Neutrophil (primary cell): ENCODE measurements at regions not wholly inside any gene's neighbourhood (a gene's known extent, or its start where the extent isn't known, plus 50 kb on each side); places are given as distances from the start of the nearest gene placed in this dataset.

Experiments
- H3K27ac ChIP-seq: fragments of 200-600 bp; sonication (generic); 2 replicates; pipeline ENCODE4 v1.5.1; 2016; ENCODE audit warnings: mild to moderate bottlenecking, moderate library complexity
- H3K27me3 ChIP-seq: fragments of 200-600 bp; sonication (generic); 2 replicates; pipeline ENCODE4 v1.6.0; 2016; ENCODE audit warnings: mild to moderate bottlenecking
- H3K36me3 ChIP-seq: fragments of 200-600 bp; sonication (generic); 2 replicates; pipeline ENCODE4 v1.5.1; 2017
- H3K4me1 ChIP-seq, 2 experiments: fragments of 200-600 bp in 1 of 2; sonication (generic) in 1 of 2; 1 replicate in 1 of 2; 2 replicates in 1 of 2; pipeline versions ENCODE4 v1.5.1 to v1.6.1; 2013 to 2016; ENCODE audit warnings: low read depth in 1 of 2, low read length in 1 of 2, mild to moderate bottlenecking in 1 of 2, moderate library complexity in 1 of 2; ENCODE audit not compliant: control insufficient read depth in 1 of 2, insufficient read depth in 1 of 2
- H3K4me3 ChIP-seq, 2 experiments: fragments of 200-600 bp in 1 of 2; sonication (generic) in 1 of 2; 1 replicate in 1 of 2; 2 replicates in 1 of 2; pipeline ENCODE4 v1.5.1; 2013 to 2016; ENCODE audit warnings: low read depth in 1 of 2, low read length in 1 of 2, mild to moderate bottlenecking in 1 of 2, moderate library complexity in 1 of 2
- H3K9me3 ChIP-seq: fragments of 200-600 bp; sonication (generic); 2 replicates; pipeline ENCODE4 v1.5.1; 2016
- TF ChIP-seq, protein P1 (sequence below): fragments of 200-600 bp; sonication (generic); IDR thresholded peaks from 2 replicates; pipeline ENCODE4 v1.5.1; 2016; ENCODE audit warnings: antibody characterized with exemption

DNA sequence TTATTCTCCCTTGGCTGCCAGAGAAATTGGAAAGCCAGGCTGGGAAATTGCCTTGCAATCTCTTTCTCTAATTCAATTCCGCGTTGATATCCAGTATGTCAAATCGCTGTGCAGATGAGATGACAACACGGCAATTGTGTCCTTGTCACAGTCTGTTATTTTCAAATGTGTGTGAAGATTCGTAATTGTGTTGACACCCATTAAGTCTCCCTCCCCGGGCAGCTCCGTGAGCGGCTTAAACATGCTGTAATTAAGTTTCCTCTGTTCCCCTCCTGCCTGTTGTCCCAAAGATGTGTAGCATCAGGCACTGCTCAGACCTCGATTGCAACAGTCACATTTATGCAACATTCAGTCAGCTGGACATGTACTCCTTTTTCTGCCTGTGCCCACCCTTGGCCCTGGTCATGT, 209.5 kb downstream of the LPIN1 start:
- Histone ChIP-seq H3K36me3 (no peaks in the 10 kb centered on the region), H3K27ac (no peak overlapping the region), H3K4me3 (no peak overlapping the region), H3K9me3 (no peaks in the 10 kb centered on the region), H3K27me3 (peaks cover 4% of the 10 kb centered on the region), H3K4me1 (peaks cover 0 to 3% of the 10 kb centered on the region in 2 experiments)
- TF ChIP-seq, protein P1, sequence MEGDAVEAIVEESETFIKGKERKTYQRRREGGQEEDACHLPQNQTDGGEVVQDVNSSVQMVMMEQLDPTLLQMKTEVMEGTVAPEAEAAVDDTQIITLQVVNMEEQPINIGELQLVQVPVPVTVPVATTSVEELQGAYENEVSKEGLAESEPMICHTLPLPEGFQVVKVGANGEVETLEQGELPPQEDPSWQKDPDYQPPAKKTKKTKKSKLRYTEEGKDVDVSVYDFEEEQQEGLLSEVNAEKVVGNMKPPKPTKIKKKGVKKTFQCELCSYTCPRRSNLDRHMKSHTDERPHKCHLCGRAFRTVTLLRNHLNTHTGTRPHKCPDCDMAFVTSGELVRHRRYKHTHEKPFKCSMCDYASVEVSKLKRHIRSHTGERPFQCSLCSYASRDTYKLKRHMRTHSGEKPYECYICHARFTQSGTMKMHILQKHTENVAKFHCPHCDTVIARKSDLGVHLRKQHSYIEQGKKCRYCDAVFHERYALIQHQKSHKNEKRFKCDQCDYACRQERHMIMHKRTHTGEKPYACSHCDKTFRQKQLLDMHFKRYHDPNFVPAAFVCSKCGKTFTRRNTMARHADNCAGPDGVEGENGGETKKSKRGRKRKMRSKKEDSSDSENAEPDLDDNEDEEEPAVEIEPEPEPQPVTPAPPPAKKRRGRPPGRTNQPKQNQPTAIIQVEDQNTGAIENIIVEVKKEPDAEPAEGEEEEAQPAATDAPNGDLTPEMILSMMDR = no peak

DNA sequence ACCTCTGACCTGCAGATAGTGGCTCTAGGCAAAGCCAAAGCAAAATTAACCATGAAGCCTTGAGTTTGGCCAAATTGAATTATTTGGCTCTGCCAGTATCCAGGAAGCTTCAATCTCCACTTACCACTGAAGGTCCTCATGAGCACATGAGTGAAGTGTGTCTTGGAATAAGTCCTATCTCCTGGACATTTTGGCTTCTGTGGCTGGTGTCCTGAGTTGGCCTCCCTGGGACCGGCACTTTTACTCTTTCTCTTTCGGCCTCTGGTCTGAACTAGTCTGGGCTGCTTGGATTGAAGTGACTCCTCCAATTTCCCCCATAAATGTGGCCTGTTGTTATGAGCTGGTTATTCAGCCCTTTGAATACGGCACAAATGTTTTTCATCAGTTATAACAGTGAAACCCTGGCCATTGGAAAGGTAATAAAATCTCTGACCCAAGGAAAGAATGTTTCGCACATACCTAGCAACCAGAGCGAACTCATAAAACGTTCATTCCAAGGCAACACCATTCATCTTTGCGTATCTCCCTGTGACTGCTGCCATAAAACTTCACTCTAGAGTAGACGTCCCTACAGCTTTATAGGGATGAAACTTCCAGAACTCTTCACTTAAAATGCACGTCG, 216.4 kb downstream of the LPIN1 start:
- Histone ChIP-seq H3K4me3 (no peak overlapping the region), H3K27me3 (no peaks in the 10 kb centered on the region), H3K36me3 (no peaks in the 10 kb centered on the region), H3K27ac (no peak overlapping the region), H3K9me3 (no peaks in the 10 kb centered on the region), H3K4me1 (no peaks in the 10 kb centered on the region)
- TF ChIP-seq, protein P1 = no peak

DNA sequence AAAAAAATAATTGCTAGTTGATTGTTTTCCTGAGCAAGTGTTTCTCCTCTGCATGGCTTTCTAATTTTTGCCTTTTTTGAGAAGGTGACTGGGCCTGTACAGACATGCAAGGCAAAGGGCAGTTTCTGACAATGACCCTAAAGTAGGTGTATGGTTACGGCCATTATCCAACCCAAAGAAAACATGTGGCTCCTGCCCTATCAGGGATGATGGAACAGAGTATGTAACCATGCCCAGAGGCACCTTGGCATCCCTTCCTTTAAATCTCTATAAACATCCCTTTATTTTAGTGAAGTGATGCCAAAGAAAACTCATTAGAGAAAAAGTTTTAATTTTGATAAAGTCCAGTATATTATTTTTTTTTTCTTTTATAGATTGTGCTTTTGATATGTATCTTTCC, 217.5 kb downstream of the LPIN1 start:
- TF ChIP-seq, protein P1 = no peak
- Histone ChIP-seq H3K27me3 (no peaks in the 10 kb centered on the region), H3K4me3 (no peak overlapping the region), H3K36me3 (no peaks in the 10 kb centered on the region), H3K9me3 (no peaks in the 10 kb centered on the region), H3K27ac (no peak overlapping the region), H3K4me1 (no peaks in the 10 kb centered on the region)

DNA sequence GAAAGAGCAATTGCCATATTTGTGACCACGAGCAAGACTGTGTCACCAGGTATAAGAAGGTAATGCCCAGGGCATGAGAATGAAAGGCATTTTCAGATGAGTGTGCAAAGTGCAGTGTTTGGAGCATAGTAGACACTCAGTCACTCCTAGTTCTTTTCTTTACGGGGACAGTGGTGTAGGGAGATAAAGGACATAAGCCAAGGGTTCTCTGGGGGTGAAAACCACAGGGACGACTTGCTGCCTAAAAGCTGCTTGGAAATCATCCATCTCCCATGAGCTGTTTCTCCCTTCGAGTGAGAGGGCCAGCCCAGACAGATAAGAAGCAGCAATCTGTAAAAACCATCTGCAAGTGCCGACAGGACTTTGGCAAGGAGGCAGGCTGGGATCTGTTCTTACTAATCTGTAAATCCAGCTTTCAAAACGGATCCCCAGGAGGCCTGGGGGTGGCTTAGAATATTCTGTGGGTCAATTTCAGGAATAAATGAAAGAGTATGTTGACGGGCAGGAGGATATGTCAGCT, 221.6 kb downstream of the LPIN1 start:
- no peaks in the 10 kb centered on the region for H3K4me1 ChIP-seq
- no peaks in the 10 kb centered on the region for H3K27me3 ChIP-seq
- H3K9me3 ChIP-seq = no peaks in the 10 kb centered on the region
- no peak overlapping the region for H3K4me3 ChIP-seq
- TF ChIP-seq, protein P1 = no peak
- H3K36me3 ChIP-seq = no peaks in the 10 kb centered on the region
- H3K27ac ChIP-seq = no peak overlapping the region

DNA sequence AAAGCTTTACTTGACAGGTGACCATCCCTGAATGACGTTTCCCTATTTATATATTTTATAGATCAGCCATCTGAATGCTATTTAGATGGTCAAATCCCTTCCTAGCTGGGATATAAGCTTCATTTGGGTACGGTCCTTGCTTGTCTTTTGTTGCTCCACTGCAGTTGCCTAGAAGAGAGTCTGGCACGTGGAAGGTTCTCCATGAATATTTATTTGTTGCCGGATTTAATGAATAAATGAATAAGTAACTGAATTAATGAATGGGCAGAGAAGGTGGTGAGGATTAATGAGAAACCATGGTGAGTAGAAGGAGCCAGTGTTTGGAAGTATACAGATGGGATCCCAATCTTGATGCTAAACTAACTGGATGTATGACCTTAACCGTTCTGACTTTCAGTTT, 222.1 kb downstream of the LPIN1 start:
- TF ChIP-seq, protein P1 = no peak
- Histone ChIP-seq H3K4me3 (no peak overlapping the region), H3K27me3 (no peaks in the 10 kb centered on the region), H3K9me3 (no peaks in the 10 kb centered on the region), H3K27ac (no peak overlapping the region), H3K4me1 (no peaks in the 10 kb centered on the region), H3K36me3 (no peaks in the 10 kb centered on the region)
